HG02763 (cell line): ENCODE measurements at regions not wholly inside any gene's neighbourhood (a gene's known extent, or its start where the extent isn't known, plus 50 kb on each side); places are given as distances from the start of the nearest gene placed in this dataset.
A peak's percentile ranks its signal among the peaks of the same experiment; 100 is the strongest.
"Not testable (repeated sequence)": the region's sequence is repeated elsewhere in the genome, so short reads cannot be mapped to it uniquely, and the experiment has no call there.

Experiments
- ATAC-seq: cut with Tn5 transposase; IDR thresholded peaks from one replicate; pipeline ENCODE4 v1.9.1; 2021; ENCODE audit warnings: mild to moderate bottlenecking, moderate library complexity; ENCODE audit not compliant: unreplicated experiment

DNA sequence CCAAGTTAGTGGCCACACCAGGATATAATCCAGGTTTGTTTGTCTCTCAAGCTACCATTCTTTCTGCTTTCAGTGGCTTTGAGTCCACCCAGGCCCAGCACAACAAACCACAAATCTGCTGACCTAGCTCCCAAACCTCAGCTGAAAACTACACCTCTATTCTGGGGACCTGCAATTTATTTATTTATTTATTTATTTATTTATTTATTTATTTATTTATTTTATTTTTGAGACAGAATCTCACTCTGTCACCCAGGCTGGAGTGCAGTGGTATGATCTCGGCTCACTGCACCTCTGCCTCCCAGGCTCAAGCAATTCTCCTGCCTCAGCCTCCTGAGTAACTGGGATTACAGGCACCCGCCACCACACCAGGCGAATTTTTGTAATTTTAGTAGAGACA lies 229.9 kb upstream of the BTG1 start:
- ATAC-seq: not testable (repeated sequence)

DNA sequence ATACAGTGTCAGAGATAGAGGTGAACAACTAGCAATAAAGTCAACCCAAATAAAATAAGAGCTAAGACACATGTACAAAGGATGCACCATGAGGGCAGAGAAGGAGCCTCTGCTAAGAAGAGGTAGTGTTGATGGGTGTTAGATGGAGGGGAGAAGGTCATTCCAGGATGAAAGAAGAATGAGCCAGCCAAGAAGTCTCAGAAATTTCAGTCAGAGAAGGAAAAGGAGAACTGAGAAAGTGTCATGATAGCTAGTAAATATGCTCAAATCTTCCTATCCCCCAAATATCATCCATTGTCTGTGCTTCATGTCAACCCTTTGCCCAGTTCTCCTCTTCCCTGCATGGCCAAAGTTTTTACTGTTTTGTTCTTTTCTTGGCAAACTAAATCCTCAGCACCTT lies 225.2 kb upstream of the BTG1 start:
- ATAC-seq: no peak

DNA sequence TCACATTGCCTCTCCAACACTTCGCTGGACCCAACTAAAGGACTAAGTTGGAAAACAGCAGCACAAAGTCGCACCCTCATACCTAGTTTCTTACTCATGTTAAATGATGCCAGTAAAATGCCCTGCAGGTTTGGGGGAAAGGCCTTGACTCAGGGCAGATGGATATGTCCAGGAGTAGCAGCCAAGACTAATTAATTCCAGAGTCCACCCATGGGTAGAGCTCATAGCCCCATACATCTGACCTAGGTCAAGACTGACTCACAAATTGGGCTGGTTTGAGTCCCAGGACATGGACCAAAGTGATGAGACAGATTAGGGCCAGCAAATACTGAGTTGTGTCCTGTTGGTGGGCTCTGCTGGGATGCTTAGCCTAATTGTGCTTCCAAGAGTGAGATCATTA lies 224.0 kb upstream of the BTG1 start:
- ATAC-seq: no peak

DNA sequence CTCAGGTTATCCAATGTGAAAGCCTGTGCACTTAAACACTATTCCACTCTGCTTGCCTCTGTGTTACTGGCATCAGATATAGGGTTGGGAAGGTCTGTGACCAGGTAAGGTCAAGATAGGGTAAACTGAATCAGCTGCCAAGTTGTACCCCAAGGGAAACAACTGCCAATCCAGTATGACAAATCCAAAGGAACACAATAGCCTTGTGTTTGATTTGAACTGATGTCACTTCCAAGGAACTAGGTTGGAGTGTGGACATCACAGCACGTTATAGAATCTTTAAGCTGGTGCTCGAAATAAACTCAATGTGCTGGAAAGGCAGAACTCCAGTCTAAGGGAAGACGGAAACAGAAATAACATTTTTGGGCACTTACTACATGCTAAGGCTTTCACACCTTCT lies 223.4 kb upstream of the BTG1 start:
- ATAC-seq: no peak

DNA sequence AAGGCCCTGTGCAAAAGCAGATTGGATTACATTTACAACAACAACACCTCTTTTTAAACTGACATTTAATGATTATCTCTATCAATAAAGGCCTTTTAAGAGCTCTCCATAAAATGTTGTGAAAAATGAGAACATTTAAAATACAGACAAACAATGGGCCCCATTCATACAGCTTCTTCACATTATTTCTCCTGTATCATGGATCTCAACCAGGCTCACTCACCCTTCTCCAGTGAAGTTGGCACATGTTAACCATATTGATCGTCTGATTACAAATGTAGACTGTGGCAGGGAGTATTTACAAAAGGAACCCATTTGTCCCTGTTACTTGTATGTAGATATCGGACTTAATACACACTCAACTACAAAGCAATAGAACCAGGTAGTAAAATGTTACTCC lies 220.2 kb upstream of the BTG1 start:
- ATAC-seq: no peak

DNA sequence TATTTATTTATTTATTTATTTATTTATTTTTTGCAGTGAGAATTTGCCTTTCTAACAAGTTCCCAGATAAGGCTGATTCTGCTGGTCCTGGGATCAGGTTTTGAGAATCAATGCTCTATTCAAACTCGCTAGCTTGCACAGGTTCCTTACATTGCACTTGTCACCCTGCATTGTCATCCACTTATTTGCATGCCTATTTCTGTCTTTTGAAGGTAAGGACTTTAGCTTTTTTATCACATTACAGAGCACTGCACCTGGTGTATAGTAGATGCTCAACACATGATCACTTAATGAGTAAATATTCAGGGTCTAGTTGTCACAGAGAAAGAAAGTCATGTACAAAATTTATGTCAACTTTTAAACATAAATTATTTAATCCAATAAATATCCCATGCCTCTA lies 219.7 kb upstream of the BTG1 start:
- ATAC-seq: no peak

DNA sequence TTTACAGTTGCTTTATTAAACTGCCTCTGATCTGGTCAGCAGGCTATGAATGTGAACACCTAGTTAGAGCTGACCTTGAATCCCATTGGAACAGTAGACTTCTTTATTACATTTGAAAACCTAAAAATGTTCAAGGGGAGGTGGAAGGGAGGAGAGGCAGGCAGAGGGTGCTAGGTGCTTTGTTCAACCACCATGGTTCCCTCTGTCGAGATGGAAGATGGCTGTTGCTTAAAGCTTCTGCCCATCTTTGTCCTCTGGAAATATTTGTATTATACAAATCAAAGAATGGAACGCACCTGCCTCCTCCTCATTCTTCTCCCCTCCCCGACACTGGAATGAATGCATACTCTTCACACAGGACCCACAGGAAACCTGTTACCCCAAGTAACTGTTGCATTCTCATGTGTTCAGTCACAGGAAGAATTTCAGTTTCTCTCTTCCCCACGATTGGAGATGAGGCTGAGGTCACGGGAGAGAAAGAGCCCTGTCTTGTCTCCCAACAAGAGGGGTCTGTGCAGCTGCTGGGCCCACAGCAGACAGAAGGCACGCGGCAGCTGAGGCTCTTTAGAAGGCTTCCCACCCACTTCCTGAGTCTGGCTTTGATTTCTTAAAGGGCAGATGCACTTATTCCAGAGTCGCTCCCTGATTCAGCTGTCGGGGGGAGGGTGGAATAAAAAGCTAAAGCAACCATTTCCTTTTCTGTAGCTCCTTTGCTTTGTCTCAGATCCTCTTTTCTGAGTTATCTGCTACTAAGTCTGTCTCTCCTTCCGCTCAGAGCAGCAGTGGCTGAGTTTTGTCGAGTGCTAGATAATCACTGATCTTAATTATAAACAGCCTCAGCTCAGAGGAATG lies 217.9 kb upstream of the BTG1 start:
- ATAC-seq: peak; percentile 52

DNA sequence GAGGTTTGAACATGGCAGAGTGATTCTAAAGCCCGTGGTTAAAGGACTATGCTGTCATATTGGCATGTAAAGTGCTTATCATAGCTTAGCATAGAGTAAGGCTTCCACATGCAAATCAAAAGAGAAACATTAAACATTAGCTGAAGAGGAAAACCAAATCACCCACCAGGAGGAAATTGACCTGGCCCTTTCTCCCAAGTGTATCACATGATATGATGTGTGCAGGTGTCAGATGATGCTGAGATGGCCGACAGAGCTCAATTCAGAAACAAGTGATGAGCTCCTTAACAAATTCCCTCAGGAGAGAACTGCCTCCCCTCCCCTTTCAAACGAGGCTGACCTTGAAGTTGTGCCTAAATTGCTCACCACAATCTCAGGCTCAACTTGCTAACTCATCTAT lies 217.1 kb upstream of the BTG1 start:
- peak; percentile 43 for ATAC-seq

DNA sequence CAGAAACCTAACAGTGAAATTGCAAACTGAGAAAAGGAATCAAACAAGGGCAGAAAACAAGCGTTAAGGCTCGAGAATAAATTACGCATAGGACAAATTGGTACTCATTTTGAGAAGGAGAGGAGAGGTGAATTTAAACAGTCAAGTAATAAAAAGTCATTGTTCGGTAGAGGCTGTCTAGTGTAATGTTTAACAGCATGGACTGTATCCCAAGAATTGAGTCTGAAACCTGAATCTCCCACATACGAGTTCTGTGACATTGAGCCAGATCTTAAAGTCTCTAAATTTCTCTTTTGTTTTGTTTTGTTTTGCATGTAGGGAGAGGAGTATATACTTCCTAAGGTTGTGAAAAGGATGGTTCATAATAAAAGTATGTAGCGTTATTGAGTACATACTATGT lies 216.5 kb upstream of the BTG1 start:
- no peak for ATAC-seq

DNA sequence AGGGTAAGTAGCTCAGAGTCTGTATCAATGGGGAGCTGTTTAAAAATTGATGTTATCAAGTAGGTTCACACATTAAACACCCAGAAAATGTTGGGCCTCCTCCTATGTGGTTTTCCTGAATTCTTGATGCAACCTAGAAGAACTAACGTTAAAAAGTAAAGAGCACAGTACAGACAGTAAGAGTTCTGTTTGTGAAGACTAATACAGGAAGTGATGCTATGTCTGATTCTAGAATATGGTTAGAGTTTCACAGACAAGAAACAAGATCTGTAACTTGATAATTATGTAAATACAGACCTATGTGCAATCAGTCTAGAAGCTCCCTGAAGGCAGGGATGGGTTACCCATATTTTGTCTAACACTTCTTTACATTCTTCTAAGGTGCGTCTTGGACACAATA lies 214.9 kb upstream of the BTG1 start:
- no peak for ATAC-seq

DNA sequence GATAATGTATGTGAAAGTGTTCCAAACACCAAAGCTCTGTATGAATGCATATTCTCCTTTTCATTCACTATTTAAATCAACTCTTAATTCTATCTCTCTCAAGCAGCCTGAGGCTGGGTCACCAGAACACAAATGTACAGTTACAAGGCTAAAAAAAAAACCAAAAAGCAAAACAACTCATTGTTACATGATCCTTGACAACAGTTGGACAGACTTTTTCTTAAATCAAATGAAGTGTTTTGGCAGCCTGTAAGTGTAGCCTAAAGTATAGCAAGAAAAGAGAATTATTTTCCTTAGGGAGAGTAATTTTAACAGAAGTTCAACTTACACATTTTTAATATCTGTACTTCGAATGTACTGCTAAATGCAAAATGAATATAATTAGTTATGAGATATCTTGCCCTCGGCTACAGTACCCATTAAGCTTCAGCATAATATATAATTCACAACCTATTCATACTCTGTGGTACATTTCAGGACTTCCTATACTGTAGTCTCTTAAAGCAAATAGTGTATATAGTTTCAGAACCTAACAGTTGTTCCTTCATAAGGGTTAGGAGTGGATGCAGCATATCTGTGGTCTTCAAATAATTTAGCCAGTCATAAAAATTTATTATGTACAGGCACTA lies 214.0 kb upstream of the BTG1 start:
- no peak for ATAC-seq

DNA sequence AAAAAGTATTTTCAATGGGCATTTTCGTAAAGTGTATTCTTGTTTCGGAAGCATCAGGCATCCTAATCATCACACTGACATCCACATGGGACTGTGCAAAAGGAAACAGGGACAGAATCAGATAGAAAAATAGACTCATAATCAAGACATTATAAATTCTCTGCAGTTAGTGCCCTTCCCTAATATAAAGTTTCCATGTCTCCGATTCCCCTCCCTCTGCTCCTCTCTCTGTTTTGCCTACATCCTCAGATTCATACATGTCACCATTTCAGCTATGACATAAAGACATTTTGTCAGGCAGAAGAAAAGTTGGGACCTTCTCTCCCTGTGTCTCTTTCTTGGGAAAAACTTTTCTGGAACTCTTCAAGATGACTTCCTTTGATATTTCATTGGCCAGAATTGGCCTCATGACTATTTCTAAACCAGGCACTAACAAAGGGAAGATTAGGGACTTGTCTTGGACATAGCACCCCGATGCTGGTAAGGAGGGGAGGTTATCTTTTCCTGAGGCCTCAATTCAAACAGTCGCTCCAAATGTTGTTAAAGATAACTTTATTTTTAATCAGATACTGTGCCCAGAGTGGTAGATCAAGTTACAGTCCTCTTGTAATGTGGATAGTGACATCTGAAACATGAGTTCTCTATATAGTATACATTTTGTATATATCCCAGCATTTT lies 212.1 kb upstream of the BTG1 start:
- no peak for ATAC-seq

DNA sequence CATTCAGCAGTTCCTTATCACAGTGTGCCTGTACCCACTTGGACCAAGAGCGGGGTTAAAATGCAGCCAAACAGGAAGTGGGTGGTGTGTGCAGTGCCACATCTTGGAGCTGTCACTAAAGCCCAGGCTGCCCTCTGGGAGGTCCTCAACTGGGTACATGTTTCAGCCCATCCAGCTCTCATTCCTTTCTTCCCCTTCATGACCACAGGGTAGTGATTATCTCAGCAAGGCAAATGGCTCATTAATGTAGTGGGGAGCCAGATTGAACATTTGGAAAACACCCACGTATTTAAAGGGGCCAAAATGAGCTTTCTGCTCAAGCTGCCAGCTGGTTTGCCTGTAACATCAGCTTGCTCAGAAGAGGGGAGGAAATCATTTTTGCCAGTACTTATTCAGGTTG lies 210.8 kb upstream of the BTG1 start:
- no peak for ATAC-seq

DNA sequence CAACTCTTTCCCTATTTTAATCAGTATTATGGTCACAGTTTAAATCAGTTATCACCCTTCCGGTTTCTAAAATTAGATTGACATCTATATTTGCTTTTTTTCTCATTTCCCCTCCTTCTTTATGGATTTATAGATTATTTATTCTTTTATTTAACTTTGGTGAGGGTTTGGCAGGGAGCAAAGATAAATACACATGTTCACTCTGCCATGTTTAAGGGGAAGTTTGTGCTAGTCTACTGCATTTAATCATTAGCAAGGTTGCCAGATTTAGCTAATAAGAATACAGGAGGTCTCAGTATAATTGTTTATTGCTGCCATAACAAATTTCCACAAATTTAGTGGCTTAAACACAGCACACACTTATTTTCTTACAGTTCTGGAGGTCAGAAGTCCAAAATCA lies 204.0 kb upstream of the BTG1 start:
- ATAC-seq: no peak

DNA sequence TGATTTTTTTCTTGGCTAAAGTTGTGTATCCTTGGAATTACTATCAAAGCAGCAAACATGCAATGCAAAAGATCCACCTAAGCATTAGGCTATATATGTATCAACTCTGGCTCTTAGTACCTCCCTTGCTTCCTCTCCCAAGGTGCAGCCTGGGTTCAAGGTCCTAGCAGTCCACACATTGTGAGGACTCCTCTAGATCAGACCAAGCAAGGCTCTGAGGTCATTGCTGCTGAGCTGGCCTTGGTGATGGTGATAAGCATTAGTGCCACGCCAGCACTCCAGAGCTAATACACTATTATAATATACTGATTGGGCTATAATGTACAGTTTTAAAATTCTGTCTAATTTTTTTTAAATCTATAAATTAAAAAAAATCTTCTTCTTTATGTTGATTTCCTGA lies 196.9 kb upstream of the BTG1 start:
- no peak for ATAC-seq

DNA sequence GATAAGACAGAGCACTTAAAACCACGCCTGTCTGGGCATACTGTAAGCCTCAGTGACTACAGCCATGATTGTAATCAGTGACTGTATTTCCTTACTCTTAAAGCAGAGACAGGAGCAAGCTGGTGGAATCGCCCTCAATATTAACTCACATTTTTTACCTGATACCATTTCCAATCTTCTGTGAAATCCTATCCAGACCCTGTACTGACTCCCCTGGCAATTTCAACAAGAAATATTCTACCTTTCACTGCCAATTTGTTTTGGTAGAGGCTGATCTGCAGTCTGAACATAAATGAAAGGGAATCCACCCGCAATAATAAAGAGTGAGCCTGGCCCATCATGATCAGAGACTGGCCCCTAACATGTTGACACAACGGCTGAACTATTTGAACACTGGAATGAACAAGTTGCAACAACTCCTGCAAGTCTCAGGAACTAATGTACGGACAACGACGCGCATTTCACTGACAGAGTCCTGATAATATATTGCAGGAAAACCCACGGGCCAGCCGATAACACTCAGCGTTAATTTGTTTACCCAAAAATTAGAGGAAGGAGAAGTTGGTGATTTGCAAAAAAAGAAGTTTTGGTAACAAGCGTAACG lies 195.5 kb upstream of the BTG1 start:
- ATAC-seq: no peak

DNA sequence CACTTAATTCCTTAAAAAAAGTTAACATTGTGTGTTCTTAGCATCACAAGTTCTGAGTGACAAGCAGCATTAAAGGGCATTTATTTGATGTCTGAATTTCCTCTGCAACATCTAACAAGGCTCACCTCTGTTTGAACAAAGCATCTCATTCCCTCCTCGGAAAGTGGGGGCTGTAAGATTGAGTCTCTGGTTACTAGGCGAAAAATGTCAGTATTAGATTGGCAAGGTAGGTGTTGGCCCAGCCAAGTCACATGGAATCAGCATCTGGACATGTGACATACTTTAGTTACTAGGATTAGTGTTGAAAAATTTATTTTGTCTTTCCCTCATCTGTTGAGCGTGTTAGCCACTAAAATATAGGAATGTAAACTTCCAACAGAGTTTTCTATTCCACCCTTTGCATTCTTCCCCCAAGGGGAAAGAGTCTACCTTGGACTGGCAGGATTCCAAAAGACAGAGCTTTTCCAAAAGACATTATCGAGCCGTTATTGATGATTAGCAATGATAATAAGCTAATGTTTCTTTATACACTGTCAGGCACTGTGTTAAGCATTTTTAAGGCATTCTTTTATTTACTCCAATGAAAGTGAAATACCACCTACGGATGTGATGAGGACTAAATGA lies 194.9 kb upstream of the BTG1 start:
- ATAC-seq: no peak

DNA sequence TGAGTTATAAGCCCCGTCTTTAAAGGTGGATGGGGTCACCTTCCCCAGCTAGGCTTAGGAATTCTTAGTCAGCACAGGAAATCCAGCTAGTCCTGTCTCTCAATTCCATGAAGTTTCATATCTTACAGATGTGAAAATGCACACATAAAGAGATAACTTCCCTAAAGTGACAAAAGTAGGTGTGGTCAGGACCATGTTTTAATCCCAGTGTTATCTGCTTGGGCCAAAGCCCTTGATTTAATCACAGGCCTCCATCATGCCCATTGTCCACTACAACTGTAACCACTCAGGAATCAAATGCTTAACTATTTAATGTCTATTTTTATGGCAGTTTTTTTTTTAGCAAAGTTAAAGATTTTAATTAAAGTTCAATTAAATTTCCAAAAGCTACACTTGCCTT lies 194.4 kb upstream of the BTG1 start:
- no peak for ATAC-seq

DNA sequence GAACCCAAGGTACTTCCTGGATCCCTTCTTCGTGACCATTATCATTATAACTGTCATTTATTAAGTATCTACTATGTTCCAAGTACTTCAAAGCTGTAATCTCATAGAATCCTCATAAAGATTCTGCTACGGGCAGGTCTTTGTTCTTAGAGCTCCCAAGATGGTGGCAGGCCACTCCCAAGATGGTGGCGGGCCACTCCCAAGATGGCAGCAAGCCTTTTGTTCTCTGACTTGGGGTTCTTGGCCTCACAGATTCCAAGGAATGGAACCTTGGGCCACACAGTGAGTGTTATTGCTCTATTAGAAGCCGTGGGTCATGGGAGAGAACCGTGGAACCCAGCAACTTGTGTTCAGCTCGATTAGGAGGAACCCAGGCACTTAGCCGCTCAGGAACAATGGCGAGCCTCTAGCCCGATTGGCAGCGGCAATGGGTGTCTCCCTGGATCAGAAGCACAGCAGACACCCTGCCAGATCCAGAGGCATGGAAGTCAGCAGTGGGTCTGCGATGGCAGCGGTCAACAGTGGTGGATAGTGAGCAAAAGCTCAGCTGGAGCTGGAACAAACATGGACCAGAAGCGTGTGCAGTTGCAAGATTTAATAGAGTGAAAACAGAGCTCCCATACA lies 193.7 kb upstream of the BTG1 start:
- ATAC-seq: no peak

DNA sequence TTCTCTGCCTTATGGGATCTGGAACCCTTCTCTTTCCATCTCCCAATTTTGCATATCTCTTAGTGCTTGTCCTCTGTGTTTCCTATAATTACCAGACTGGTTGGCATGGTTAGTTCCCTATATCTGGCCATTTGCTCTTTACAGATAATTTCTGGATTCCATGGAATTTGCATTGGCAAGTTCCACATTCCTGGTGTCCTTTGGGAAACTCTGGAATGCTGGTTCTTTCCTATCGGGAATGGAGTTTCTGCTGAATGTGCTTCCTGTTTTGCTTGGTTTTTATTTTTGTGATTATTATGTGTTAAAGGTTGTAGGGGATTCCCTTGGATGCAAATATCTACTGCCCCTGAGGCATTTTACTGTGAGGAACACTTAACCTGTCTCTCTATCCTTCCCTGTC lies 193.0 kb upstream of the BTG1 start:
- no peak for ATAC-seq

DNA sequence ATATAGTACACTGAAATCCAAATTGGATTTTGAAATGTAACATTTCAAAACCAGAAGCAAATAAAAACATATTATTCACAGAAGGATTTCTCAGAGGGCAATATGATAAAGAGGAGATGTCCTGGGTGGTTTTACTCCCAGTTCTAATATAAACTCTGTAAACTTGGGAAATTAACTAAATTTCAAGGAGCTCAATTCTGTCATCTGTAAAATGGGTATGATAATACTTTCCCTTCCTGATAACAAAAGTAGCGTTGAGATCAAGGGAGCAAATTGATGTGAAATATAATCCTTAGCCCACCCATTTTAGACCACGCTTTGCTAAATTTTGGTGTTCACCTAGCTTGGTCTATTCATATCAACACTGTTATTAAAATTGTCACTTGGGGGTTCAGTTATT lies 192.5 kb upstream of the BTG1 start:
- no peak for ATAC-seq
